NCI-H526 treated with DMSO at 0.1 percent for 48 hours (cell line): ENCODE measurements at regions not wholly inside any gene's neighbourhood (a gene's known extent, or its start where the extent isn't known, plus 50 kb on each side); places are given as distances from the start of the nearest gene placed in this dataset.
"Not testable (repeated sequence)": the region's sequence is repeated elsewhere in the genome, so short reads cannot be mapped to it uniquely, and the experiment has no call there.

ENCODE experiments used
- DNase-seq: peaks from one replicate; lab custom pipeline; 2025; lab: John Stamatoyannopoulos, UW

DNA sequence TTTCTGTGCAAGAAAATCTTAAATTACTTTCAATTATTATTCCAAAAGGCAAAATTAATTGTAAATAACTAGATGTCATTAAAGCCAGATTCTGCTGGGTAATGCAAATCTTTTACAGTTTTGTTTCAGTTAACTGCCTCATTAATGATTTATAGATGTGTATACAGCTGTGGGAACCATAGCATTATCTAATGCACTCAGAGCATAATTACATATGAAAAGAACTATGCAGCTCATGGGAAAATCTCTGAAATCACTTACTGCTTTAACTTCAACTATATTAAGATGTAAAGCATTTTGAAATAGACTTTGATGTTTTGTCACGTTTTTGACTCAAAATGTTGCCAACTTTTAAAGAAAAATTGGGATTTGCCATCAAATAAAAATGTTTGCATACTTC lies 630.3 kb upstream of the KLHL4 start:
- DNase-seq: no peak

DNA sequence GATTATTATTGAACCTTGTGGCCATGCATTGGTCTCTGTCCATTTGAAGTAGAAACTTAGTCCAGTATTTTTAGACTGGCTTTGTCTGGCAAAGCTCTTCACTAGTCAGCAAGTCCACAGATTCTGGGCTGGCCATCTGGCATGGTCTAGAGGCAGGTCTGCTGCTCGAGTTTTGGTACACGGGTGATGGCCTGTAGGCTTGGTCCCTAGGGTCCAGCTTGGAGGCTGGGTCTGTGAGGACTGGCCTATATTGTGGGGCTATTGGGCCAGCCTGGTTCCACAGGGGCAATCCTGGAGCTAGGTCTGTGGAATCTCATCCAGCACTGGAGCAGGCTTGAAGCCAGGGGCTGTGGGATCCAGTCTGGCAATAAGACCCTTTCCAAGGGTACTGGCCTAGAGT lies 607.6 kb upstream of the KLHL4 start:
- no peak for DNase-seq

DNA sequence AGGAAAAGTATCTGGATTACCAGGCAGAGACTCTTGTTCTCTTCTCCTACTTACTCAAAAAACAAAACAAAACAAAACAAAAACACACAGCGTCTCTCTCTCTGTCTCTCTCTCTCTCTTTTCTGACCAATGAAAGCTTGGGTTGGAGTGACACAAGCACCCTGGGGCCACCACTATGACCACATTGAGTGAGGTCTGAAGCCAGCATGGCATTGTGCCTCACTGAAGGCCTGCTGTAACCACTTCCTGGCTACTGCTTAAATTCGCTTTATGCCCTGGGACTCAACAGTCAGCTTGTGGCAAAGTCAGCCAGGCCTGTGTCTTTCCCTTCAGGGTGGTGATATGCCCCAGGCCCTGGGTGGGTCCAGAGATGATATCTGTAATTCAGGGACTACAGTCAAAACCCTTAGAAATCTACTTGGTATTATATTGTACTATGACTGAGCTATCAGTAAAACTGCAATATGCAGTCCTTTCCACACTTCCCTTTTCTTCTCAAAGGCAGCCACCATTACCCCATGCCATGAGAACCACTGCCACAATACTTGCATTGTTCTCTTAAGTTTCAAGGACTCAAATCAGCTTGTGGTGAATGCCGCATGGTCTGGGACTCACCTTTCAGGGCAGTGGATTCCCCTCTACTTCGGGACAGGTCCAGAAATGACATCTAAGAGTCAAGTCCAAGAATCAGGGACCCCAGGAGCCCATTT lies 606.8 kb upstream of the KLHL4 start:
- no peak for DNase-seq

DNA sequence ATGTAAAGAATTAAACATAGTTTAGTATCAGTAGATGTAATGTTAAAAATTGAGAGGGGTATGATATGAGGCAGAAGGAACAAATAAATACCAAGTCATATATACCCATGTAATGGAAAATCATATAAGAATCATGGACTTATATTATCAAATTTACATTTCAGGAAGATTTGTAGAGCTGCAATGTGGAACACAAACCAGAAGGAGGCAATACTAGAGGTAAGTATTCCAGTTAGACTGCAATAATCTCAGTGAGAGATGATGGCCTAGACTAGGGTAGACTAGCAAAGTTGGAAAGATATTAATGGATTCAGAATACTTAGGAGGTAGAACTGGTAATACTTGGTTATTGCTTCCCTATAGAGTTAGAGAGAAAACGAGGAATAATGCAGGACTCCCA lies 603.0 kb upstream of the KLHL4 start:
- no peak for DNase-seq

DNA sequence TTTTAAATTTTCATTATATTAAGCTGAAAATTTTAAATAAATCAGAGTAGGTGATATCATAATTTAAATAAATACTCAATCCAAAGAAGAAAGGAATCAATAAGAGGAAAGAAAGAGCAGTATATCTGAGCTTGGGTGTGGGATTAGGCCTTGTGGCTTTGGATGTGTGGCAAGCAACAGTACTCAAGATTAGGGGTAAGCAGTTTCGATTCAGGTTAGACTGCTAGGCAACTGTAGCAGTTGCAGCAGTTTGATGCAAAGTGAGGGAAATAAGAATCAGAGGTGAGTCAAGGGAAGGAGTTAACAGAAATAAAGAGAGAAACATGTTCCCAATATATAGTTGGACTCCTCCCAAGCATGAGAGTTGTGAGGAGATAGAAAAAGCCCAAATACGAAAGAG lies 599.6 kb upstream of the KLHL4 start:
- DNase-seq: no peak

DNA sequence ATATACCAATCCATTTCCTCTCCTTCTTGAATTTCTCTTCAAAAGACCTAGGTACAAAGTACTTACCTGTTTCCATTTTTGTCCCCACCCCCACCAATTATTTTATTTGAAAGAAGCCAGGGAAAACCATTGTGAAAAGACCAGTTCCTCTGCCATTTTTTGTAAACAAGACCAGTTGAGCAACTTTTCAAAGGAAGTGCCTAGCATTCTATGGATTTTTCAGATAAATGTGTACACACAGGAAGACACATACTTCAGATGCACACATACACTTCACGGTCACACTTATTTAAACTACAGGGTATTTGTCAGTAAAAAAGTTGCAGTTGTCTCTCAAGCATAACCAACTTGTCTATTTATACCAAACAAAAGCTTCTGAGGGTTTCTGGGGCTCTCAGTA lies 587.2 kb upstream of the KLHL4 start:
- DNase-seq: no peak

DNA sequence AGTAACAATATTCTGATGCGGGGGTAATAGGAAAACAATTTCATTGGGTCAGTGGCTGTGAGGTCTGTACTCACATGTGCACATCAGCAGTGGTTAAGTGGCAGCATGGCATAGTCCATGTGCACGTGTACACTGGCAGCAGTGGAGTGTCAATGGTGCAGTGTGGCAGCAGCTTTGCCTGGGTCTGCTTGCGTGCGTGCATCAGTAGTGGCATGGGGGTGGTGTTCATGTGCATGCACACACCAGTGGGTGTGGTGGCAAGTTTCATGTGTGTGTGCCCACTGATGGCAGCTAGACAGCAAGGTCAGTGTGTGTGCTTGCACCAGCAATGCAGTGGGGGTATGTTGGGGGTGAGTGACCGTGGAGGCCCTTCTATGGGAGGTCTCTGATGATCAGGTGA lies 581.6 kb upstream of the KLHL4 start:
- DNase-seq: no peak

DNA sequence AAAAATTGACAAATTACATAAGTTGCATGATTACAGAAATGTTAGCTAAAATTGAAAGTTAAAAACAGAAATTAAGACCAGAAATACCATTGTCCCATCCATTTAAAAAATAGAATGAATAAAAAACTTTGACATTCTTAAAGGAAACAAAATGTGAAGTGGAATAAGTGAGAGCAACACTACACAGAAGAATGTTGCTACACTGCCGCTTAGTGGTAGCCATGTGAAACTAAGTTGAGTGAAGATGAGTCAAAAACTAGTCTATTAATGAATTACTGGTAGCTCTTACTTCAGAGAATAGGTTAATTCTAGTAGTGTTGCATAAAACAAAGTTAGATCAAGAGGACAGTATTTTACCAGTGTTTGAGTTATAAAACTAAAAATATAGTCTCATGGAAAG lies 571.0 kb upstream of the KLHL4 start:
- DNase-seq: peak; percentile 1

DNA sequence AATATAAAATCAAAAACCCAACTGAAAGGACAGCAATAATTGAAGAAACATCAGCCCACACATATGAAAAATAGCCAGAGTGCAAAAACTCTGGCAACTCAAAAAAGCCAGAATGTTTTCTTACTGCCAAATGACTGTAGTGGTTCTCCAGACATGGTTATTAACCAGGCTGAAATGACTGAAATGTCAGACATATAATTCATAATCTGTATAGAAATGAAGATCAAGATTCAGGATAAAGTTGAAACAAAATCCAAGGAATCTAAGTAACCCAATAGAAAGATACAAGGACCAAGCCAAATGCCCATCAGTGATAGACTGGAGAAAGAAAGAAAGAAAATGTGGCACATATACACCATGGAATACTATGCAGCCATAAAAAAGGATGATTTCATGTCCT lies 553.3 kb upstream of the KLHL4 start:
- DNase-seq: no peak

DNA sequence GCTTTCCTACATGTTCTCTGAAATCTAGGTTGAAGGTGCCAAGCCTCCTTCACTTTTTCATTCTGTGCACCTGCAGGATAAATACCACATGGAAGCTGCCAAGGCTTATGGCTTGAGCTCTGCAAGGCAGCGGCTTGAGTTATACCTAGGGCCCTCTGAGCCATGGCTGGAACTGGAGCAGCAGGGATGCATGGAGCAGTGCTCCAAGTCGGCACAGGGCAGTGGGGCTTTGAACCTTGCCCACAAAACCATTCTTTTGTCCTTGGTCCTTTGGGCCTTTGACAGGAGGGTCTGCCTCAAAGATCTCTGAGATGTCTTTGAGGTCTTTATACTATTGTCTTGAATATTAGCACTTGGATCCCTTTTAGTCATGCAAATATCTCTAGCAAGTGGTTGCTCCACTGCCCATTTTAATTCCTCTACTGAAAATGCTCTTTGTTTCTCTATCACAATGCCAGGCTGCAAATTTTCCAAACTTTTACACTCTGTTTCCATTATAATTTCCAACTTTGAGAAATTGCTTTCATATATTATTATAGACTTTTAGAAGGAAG lies 536.2 kb upstream of the KLHL4 start:
- no peak for DNase-seq

DNA sequence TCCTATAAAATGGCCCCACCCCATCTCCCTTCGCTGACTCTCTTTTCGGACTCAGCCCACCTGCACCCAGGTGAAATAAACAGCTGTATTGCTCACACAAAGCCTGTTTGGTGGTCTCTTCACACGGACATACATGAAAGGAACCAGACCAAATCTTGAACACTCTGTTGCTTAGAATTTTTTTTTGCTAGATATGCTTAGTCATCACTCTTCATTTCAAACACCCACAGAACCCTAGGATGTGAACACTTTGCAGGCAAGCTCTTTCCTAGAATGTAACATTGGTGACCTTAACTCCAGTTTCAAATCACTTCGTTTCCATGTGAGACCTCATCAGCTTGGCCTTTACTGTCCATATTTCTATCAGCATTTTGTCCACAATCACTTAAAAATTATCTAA lies 530.3 kb upstream of the KLHL4 start:
- not testable (repeated sequence) for DNase-seq

DNA sequence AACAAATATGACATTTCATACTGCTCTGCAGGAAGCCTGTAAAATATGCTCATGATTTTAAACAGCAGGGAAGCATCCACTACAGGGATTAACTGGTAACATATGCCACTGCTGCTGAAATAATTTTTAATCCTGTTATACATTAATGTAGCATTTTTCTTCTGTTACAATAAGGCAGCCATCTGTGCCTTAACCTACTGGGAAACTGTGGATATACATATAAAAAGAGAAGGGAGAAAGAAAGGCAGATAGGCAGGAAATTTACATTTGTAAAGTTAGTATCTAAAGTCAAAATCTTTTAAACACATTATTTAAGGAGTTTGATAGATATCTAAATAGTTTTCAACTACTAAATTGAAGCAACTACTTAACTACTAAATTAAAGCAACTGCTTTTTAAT lies 514.6 kb upstream of the KLHL4 start:
- no peak for DNase-seq

DNA sequence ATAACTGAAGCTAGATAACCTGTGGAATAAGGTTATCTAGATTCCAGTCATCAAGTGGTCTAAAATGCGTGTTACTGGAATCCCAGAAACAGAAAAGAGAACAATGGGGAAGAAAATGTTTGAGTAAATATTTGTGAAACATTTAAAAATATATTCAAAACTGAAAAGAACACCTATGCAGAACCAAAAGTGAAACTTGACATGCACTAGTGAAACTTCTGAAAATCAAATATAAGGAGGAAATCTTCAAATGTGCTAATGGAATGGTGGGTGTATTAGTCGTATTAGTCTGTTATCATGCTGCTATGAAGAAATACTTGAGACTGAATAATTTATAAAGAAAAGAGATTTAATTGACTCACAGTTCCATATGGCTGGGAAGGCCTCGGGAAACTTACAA lies 512.4 kb upstream of the KLHL4 start:
- DNase-seq: no peak

DNA sequence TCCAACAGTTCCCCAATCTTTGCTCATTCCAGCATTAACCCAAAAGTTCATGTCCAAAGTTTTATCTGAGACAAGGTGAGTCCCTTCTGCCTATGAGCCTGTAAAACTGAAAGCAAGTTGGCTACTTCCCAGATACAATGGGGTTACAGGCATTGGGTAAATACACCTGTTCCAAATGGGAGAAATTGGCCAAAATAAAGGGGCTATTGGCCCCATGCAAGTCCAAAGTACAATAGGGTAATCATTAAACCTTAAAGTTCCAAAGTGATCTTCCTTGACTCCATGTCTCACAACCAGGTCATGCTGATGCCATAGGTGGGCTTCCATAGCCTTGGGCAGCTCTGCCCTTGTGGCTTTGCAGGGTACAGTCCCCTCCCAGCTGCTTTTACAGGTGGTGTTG lies 511.7 kb upstream of the KLHL4 start:
- DNase-seq: no peak

DNA sequence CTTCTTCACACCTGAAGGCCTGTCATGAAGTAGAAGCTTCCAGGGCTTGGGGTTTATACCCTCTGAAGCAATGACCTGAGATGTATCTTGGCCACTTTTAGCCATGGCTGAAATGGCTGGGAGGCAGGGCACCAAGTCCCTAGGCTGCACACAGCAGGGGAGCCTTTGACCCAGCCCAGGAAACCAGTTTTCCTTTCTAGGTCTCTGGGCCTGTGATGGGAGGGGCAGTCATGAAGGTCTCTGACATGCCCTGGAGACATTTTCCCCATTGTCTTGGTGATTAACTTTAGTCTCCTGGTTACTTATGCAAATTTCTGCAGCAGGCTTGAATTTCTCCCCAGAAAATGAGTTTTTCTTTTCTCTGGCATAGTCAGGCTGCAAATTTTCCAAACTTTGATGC lies 511.0 kb upstream of the KLHL4 start:
- no peak for DNase-seq

DNA sequence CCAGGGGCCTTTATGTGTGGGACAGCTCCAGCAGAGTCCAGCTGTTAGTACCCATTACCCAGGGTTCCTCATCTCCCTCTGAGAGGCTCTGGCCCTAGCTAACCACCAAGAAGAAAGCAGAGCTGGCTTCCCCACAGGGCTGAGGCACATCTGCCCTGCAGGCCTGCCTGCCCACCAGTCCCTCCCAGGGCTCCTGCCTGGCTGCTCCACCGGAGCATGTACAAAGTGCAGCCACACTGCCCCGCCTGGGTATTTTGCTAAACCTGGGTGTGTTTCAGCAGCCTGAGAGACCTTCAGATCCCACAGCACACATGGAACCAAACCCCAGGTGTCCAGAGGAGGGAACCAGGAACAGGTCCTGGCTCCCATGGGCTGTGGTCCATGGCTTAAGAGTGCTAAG lies 500.4 kb upstream of the KLHL4 start:
- no peak for DNase-seq

DNA sequence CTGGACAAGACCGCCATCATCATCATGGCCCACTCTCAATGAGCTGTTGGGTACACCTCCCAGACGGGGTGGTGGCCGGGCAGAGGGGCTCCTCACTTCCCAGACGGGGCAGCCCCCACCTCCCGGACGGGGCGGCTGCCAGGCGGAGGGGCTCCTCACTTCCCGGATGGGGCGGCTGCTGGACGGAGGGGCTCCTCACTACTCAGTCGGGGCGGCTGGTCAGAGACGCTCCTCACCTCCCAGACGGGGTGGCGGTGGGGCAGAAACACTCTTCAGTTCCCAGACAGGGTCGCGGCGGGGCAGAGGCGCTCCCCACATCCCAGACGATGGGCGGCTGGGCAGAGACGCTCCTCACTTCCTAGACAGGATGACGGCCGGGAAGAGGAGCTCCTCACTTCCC lies 484.5 kb upstream of the KLHL4 start:
- DNase-seq: not testable (repeated sequence)

DNA sequence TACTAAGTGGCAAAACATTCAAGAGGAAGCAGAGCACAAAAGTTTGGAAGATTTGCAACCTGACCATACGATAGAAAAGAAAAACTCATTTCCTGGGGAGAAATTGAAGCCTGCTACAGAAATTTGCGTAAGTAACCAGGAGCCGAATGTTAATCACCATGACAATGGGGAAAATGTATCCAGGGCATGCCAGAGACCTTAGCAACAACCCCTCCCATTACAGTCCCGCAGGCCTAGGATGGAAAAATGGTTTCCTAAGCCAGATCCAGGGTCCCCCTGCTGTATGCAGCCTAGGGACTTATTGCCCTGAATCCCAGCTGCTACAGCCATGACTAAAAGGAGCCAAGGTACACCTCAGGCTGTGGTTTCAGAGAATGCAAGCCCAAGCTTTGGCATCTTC lies 472.2 kb upstream of the KLHL4 start:
- no peak for DNase-seq

DNA sequence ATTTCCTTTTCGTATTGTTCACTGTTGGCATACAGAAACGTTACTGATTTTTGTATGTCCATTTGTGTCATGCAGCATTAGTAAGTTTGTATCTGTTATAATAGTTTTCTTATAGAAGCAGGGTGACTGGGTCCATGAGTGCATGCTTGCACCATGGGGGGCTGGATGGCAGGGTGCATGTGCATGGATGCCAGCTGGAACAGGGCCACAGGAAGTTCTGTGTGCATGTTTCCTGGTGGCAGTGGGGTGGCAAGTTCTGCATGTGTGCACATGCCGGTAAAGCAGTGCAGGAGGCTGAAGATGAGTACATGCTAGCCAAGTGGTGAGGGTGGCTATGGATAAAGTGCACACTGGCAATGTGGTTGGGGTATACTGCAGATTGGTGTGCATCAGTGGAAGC lies 468.0 kb upstream of the KLHL4 start:
- DNase-seq: no peak

DNA sequence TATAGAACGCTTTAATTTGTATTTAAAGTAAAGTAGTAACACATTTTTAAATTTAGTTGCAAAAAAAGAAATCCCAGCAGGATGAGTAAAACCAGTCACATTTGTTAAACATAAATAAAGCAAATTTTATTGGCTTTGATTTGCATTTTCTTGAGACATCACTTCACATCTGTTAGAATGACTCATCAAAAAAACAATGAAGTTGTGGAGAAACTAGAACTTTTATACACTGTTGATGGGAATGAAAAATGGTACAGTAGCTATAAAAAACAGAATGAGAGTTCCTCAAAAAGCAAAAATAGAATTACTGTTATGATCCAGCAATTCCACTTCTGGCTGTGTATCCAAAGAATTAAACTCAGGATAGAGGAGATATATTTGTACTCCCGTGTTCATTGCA lies 454.0 kb upstream of the KLHL4 start:
- DNase-seq: no peak

DNA sequence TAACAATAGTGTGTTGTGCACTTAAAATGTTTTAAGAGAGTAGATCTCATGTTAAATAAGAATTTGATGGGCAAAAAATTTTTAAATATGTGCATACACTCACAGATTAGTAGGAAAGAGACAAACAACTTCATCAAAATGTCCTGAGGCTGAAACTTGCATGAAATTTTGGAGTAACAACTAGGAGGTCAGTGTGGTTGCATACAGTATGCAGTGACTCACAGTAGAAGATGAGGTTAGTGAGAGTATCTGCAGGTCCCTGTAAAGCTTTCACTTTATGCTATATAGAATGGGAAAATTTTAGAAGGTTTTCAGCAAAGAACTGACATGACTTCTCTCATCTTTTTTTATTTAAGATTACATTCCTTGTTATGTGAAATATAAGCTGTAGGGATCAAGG lies 453.1 kb upstream of the KLHL4 start:
- no peak for DNase-seq

DNA sequence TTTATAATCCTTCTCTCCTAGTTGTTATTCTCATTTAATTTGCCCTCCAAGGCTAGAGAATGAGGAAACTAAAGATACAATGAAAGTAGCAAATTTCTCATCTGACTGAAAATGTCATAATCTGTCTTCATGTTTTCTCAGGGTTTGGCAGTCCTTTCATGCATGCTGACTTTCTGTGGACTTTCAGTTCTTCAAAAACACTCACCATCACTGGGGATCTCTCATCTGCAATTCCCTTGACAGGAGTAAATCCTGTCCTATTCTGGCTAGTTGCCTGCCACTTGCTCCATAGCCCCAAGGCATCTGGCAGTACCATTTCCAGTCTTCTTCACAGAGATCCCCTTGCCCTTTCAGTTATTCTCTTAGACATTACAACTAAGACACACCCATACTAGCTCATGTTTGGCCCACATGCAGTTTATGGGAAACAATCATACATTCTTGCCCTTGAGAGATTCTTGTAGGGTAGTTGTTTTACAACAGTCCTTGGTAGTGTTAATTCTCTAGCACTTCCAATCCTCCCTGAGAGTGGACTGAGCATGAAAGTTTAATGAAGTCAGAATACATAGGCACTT lies 449.7 kb upstream of the KLHL4 start:
- DNase-seq: no peak

DNA sequence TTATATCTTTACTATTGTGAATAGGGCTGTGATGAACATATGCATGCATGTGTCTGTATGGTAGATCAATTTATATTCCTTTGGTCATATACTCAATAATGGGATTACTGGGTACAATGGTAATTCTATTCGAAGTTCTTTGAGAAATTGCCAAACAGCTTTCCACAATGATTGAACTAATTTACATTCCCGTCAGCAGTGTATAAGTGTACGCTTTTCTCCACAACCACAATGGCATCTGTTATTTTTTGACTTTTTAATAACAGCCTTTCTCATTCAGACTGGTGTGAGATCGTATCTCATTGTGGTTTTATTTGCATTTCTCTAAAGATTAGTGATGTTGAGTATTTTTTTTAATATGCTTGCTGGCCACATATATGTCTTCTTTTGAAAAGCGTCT lies 439.4 kb upstream of the KLHL4 start:
- no peak for DNase-seq

DNA sequence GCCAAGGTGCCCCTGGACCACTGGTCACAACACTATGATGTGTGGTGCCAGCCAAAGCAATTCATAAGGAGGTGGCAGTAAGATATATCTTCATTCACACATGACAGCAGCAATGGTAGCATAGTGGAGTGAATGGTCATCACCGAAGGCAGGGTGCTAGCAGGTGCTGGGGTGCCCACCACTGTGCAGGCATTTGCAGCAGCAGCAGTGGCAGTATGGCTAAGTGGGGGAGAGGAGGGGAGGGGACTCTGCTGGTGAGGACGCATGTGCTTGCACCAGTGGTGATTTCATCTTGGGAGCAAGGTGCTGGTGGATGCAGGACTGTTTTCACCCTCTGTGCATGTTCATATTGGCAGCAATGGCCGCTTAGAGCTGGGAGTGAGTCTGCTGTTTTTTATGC lies 419.1 kb upstream of the KLHL4 start:
- DNase-seq: no peak
